ENCODE measurements at regions not wholly inside any gene's neighbourhood (a gene's known extent, or its start where the extent isn't known, plus 50 kb on each side); places are given as distances from the start of the nearest gene placed in this dataset.

DNA sequence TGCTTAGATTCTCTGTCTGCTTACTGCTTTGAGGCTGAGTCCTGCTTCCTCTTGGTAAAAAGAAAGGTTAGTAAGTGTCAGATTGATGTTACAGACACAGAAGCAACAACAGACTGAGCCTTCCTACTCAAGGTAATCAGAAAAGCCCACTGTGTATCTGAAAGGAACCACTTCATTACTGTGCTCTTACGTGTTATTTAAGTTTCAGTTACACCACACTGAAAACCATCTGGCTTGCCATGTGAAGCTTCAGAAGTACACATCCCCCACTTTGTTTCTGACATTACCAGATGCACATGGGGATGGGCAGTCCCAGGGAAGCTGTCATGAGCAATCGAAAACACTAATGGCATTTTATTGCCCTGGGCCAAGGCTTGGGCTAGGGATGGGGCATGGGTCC, 1290.1 kb downstream of the AACS start:
- TF ChIP-seq, protein P1, sequence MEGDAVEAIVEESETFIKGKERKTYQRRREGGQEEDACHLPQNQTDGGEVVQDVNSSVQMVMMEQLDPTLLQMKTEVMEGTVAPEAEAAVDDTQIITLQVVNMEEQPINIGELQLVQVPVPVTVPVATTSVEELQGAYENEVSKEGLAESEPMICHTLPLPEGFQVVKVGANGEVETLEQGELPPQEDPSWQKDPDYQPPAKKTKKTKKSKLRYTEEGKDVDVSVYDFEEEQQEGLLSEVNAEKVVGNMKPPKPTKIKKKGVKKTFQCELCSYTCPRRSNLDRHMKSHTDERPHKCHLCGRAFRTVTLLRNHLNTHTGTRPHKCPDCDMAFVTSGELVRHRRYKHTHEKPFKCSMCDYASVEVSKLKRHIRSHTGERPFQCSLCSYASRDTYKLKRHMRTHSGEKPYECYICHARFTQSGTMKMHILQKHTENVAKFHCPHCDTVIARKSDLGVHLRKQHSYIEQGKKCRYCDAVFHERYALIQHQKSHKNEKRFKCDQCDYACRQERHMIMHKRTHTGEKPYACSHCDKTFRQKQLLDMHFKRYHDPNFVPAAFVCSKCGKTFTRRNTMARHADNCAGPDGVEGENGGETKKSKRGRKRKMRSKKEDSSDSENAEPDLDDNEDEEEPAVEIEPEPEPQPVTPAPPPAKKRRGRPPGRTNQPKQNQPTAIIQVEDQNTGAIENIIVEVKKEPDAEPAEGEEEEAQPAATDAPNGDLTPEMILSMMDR (conservative IDR thresholded peaks at IDR 0.05; ENCODE audit: low read depth in 2 of 2), result no peak
- no peak for TF ChIP-seq JUNB (IDR thresholded peaks at IDR 0.05; ENCODE audit: unreplicated experiment)
- TF ChIP-seq, protein P2, sequence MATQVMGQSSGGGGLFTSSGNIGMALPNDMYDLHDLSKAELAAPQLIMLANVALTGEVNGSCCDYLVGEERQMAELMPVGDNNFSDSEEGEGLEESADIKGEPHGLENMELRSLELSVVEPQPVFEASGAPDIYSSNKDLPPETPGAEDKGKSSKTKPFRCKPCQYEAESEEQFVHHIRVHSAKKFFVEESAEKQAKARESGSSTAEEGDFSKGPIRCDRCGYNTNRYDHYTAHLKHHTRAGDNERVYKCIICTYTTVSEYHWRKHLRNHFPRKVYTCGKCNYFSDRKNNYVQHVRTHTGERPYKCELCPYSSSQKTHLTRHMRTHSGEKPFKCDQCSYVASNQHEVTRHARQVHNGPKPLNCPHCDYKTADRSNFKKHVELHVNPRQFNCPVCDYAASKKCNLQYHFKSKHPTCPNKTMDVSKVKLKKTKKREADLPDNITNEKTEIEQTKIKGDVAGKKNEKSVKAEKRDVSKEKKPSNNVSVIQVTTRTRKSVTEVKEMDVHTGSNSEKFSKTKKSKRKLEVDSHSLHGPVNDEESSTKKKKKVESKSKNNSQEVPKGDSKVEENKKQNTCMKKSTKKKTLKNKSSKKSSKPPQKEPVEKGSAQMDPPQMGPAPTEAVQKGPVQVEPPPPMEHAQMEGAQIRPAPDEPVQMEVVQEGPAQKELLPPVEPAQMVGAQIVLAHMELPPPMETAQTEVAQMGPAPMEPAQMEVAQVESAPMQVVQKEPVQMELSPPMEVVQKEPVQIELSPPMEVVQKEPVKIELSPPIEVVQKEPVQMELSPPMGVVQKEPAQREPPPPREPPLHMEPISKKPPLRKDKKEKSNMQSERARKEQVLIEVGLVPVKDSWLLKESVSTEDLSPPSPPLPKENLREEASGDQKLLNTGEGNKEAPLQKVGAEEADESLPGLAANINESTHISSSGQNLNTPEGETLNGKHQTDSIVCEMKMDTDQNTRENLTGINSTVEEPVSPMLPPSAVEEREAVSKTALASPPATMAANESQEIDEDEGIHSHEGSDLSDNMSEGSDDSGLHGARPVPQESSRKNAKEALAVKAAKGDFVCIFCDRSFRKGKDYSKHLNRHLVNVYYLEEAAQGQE (IDR thresholded peaks at IDR 0.05; ENCODE audit: unreplicated experiment), result no peak
- no peak for TF ChIP-seq EZH2 (IDR thresholded peaks at IDR 0.05; ENCODE audit: low read depth, unreplicated experiment)
- TF ChIP-seq POLR2AphosphoS5 (IDR thresholded peaks at IDR 0.05; ENCODE audit: low read depth), result no peak
- TF ChIP-seq ZNF114 (CRISPR knock-in tag; IDR thresholded peaks at IDR 0.05), result no peak
- no peak for TF ChIP-seq CREB1 (CRISPR knock-in tag; IDR thresholded peaks at IDR 0.05; ENCODE audit: low read depth)
- TF ChIP-seq EZH2phosphoT487 (IDR thresholded peaks at IDR 0.05; ENCODE audit: unreplicated experiment), result no peak
- TF ChIP-seq, protein P3, sequence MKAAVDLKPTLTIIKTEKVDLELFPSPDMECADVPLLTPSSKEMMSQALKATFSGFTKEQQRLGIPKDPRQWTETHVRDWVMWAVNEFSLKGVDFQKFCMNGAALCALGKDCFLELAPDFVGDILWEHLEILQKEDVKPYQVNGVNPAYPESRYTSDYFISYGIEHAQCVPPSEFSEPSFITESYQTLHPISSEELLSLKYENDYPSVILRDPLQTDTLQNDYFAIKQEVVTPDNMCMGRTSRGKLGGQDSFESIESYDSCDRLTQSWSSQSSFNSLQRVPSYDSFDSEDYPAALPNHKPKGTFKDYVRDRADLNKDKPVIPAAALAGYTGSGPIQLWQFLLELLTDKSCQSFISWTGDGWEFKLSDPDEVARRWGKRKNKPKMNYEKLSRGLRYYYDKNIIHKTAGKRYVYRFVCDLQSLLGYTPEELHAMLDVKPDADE (IDR thresholded peaks at IDR 0.05), result no peak
